T-helper 9 cell (primary cell): ENCODE measurements at regions not wholly inside any gene's neighbourhood (a gene's known extent, or its start where the extent isn't known, plus 50 kb on each side); places are given as distances from the start of the nearest gene placed in this dataset.

Experiments used
- DNase-seq: peaks from one replicate; pipeline ENCODE4 v3.0.0-alpha.2; 2020

DNA sequence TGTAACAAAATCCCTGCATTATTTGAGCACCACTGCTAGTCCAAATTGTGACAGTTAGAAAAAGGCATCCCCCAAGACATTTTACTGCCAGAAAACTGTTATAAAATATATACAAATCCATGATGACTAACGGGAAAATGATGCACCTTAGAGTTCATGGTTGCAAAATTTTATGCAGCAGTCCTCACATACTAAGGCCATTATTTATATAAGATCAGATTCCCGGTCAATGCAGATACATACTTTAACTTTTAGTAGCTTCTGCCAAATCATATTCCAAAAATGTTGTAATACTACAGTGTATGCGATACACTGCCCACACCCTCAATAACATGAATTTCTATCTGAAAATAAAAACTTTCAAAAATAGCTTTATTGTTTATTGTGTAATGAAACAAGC lies 239.9 kb upstream of the ZNF32 start:
- no peak for DNase-seq

DNA sequence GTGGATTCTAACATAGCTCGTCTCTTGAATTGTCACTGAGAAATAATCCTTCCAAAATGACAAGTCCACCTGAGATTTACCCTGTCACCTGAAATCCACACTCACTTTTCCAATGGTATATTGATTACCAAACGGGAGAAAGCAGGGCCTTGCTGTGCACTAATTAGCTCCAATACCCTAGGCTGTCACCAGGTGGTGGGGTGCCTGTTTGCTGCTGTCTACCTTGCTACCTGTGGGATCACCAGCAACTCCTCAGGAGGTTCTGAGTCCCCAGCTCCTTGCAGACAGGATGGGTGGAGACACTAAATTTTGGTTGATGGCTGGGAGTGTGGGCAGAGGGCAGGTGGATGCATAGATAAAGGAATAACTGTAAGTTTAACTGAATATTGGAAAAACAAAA lies 237.2 kb upstream of the ZNF32 start:
- DNase-seq = no peak

- no peak for DNase-seq
These were observed 236.6 kb upstream of the ZNF32 start for GRCh38 chr10:43885252-43885651.

DNA sequence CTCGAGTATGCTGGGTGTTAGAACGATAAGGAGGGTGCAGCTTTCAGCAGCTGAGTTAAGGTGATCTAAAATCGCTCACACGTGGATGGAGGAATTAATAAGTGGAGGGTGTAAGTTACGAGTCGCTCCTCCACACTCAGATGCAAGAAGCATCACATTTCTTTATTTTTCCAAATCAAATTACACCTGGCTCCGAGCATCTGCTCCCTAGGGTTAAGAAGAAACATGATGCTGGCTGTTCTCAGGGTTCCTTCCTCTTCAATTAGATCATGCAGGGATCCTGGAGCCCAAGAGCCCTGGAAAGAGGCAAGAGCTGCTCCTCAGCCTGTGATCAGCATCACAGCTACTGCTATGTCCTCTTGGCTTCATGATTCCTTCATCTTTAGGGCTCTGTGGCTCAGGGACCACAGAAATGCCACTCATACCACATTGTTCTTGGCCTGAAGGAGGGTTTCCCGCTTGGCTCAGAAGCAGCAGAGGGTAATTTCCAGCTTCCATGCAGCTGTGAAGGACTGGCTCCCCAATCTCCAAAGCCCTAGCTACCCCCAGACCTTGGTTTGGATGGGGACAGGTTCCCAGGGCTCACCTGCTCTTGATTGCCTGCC lies 235.9 kb upstream of the ZNF32 start:
- no peak for DNase-seq

DNA sequence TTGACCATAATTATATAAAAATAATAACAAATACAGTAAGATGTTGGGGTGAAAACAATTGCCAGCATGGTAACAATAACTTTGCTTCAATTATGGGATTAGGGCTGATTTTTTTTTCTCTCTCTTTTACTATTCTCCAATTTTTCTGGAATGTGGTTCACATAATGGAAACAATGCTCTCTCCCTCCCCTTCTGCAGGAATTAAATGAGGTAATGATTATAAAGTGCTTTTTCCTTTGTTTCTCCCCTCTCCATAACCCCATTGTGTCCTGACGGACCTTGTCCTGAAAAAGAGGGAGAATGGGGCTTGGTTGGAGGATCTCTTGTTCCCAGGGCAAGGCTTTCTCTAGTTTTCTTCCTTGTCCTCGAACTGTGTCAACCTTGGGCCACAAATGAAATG lies 234.0 kb upstream of the ZNF32 start:
- DNase-seq = no peak

- no peak for DNase-seq
These were observed 233.0 kb upstream of the ZNF32 start for GRCh38 chr10:43881657-43882056.

- DNase-seq = no peak
These were observed 231.5 kb upstream of the ZNF32 start for GRCh38 chr10:43880160-43880559.

GRCh38 chr10:43879742-43880141 lies 231.1 kb upstream of the ZNF32 start:
- no peak for DNase-seq

- no peak for DNase-seq
These were observed 230.5 kb upstream of the ZNF32 start for GRCh38 chr10:43879162-43879561.

GRCh38 chr10:43878386-43878785 lies 229.7 kb upstream of the ZNF32 start:
- DNase-seq = no peak

DNA sequence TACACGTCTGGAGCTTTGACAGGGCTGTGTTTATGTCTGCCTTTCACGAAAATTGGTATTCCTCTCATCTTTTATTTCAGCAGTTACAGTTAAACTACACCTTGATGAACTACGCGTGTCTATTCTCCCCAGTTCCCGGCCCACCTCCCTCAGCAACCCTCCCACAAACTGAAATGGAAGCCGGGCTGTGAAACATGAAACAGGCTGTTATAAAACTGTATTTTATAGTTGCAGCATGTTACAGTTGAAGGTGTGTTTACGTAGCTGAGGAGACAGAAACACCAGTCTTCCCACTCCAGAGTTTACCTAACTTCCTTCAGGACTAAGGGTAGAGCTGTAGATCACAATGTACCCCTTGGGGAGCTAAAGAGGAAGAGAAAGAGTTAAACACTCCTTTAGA lies 228.3 kb upstream of the ZNF32 start:
- no peak for DNase-seq

DNA sequence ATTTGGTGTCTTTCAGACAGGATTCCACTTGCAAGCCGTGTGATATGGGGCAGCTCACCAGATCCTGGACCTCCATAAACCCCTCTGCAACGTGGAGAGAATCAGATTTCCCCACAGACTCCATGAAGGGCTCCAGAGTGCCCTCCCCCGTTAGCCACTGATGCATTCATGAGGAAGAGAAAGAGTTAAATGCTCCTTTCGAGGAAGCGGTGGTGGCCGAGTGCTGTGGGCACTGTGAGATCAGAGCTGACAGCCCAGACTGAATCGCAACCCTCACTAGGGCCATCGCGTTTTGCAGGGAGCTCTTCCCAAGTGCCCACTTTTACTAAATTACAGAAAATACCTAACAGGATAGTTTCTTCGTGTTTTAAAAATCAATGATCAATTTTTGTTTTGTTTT lies 226.3 kb upstream of the ZNF32 start:
- no peak for DNase-seq

DNA sequence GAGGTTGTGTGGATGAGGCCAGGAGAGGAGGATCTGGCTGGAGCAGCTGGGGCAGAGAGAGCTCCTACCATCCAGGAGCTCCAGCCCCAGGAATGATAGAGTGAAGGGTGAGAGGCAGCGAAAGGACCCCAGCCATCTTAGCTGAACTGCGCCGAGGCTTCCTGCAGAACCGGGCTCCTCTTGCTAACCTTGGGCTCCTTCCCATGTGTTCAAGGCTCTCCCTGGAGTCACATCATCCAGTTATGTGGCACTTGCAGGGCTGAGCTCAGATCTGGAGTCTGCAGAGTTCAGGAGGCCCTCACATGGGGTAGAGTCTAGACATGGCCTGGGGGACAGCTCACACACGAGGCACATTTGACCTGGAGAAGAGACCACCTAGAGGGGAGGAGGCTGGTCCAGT lies 225.0 kb upstream of the ZNF32 start:
- DNase-seq = no peak

GRCh38 chr10:43872644-43873043 lies 224.0 kb upstream of the ZNF32 start:
- DNase-seq = no peak

DNA sequence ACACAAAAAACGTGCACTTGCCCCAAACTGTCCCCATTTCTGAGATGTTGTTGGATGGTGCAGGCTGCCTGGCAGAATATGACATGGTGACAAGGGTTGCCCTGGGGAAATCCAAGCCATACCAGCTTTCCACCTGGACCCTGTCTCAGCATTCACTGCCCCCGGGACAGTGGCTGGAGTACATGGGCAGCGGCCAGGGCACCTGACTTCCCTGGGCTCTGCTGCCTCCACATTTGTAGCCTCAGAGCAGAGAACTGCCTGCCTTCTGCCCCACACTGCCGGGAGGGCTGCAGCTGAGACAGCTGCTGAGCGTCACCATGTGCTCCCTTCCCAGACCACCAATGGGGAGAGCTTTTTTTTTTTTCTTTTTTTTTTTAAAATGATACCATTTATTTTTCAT lies 222.9 kb upstream of the ZNF32 start:
- DNase-seq = no peak

DNA sequence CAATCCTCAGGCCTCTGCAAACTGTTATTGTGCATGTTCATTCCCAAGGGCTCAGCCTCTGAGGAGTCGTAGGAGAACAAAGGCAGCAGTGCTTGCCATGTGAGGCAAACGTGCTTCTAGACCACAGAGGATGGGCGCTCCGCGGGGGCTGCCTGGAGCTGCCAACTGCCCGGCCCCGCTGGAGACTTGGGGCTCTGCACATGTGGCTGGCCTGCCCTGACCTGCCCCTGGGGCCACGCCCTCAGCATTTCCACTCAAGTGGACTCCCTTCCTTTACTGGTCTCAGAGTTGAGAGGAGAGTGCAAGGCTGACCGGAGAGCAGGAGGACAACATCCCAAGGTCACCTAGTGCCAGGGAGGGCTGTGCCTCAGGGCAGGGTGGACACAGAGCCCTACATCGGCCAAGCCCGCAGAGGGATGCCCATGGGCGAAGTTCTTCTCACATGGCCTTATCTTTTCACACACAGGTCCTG lies 222.3 kb upstream of the ZNF32 start:
- no peak for DNase-seq

DNA sequence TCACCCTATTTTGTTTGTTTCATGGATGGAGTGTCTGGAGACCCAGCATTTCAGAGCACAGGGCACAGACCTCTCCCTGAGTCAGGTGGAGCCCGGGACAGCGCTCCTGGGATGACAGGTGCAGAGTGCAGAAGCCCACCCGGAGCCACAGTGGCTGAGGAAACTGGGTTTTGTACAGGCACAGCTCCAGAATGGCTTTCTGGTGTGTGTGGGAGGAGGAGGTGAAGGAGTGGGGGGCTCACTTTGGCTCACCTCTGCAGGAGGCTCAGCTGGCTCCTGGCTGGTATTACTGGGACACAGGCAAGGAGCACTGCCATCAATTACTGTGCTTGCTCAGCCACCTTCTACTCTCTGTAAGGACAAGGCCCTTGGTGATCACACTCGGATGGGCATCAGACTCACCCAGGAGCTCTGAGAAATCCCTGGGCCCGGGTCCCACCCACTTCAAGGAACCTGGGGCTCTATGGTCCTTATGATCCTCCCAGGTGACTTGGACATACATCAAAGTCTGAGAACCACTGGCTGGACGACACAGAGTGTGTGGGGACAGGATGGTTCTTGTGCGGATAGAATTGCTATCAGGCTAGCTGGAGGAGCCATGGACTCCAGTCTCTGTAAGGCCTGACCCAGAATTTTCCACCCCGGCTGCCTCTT lies 221.1 kb upstream of the ZNF32 start:
- DNase-seq = no peak

DNA sequence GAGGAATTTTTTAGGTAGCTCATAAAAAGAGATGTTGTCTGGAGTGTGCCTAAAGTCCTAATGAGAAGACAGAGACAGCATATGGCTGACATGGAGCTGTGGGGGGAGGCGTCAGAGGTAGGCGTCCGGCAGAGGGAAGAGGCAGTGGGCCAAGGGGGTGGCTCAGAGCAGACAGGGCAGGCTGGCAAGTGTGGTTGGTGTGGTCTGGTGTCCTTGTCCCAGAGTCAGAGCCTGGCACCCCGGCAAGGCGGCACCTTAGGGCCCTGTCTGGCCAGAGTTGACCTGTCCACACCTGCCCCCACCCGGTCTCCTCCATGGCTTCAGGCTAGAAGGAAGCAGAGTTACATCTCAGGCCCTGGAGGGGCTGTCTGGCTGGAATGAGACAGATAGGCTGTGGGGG lies 220.3 kb upstream of the ZNF32 start:
- no peak for DNase-seq

DNA sequence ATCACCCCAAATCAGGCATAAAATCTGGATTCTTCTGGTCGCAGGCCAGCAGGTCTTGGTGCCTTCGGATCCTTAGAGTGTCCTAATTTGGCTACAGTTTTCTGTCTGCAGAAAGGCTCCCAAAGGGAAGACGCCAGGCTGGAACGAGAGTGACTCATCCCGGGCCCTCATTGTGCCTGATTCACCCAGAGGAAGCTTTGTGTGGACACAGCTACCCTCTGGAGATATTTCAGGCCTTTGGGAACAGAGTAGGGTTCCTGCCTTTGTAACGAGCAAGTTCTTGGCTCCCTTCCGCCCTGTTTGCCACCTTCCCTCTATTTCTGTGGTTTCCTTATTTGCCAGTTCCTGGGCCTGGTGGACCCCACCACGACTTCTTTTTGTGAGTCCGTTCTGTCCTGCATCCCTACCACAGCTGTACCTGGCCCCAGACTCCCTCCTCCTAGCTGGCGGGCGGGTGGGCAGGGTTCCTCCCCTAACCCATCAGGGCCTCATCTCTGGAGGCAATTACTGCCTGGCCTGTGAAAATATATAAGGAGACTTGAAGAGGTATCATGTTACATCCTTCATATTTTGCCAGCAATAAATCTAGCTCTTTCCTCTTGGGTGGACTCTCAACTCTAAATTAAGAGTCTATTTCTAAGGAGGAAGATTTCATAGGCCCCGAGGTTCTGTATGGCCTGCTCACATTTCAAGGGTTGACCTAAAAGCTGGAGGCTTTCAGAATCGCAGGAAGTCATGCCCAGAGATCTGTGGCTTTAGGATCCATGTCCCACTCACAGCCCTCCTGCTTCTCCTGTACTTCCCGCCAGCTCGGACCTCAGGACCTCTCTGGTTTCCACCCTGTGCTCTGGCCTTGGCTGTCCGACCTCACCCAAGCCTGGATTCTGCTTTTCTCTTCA lies 219.2 kb upstream of the ZNF32 start:
- no peak for DNase-seq

- no peak for DNase-seq
These were observed 218.4 kb upstream of the ZNF32 start for GRCh38 chr10:43867113-43867512.

DNA sequence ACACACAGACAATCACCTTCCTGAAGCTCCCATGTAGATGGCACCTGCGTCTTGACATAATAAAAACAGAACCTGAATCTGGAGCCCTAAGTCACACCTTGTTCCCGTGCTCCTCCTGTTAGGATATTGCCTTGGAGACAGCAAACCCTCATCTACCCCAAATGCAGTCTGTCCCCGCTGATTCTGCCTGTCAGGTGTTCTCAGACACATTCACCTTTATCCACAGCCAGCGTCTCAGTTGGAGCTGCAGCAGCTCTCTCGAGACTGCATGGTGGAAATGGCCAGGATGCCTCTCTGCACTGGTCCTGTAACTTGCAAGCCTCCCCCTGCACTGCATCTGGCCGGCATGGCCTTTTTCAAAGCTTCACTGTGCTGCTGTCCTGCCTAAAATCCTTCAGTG lies 218.0 kb upstream of the ZNF32 start:
- no peak for DNase-seq

DNA sequence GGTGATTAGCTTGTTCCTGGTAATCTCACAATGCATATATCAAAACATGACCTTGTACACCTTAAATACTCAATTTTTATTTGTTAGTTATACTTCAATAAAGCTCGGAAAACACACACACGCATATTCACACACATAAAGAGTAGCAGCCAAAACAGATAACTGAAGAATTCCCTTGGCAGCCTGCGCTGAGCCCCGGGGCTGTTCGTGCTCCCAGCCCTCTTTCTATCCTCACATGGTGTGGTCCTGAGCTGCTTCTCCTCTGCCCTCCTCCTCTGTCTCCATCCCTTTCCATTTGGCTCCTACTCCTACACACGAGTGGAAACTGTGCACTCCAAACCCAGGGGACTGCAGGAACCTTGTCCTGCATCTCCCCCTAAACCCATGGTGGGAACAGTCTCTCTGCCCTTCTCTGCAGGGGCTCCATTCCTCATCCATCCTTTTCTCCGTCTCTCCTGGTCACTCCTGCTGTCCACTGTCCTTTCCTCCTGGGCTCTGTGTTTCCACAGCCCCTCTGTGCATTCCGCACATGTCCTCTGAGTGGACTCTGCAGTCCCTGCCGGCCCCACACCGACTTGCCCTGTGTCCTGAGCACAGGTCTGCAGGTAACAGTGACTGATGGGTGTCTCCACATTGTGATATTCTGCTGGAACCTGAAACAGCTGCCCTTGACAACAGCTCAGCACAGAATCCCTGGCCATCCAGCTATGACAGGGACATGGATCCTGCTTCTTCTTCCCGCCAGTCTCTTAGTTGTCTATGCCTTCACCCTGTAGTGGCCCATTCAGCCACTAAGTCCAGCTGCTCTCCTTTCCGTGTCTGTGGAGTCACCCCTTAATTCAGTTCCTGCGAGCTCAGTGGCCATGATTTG lies 216.8 kb upstream of the ZNF32 start:
- DNase-seq = no peak

DNA sequence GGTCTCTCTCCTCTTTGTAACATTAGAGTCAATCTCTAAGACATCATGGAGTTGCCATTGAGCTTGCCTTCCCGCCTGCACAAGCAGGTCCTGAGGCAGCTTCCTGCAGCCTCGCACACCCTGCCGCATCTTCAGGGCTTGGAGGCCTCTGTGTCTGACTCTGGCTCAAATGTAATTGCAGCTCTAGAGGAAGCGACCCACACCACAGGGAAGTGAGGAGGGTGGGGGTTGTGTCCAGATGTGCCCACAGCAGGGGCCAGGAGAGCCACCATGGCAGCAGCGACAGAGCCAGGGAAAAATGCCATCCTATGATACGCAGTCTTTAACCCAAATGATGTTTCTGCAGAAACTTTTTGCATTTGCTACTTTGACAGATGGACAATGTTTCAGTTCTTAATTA lies 216.0 kb upstream of the ZNF32 start:
- no peak for DNase-seq
